Fibroblast of skin of left biceps (primary cell): ENCODE measurements at regions not wholly inside any gene's neighbourhood (a gene's known extent, or its start where the extent isn't known, plus 50 kb on each side); places are given as distances from the start of the nearest gene placed in this dataset.
A peak's percentile ranks its signal among the peaks of the same experiment; 100 is the strongest.

ENCODE experiments used
- DNase-seq, 2 experiments: peaks; one replicate each; pipeline ENCODE4 v3.0.0-alpha.2; 2013; ENCODE audit warnings: low read depth in 2 of 2

GRCh38 chr6:113449051-113449450 is 408.1 kb upstream of the MARCKS start:
- DNase-seq = no peak

DNA sequence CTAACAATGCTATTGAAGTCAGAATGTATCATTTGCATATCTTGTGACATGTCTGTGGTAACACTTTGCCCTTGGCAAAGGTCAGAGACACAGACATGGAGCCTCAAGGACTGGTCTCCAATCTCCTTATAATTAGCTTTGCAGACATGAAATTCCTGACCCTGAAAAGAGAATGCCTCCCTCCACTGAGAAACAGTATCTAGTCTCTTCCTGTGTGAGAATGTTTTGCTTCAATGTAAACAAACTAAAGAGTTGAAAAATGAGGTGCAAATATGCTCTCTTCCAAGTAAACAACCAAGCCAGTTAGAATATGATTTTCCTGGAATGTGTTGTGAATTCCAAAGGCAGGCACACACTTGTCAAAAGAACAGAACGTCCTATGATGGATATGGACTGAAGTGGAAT is 407.1 kb upstream of the MARCKS start:
- peak in 1 of 2 experiments; percentile 13 for DNase-seq

- DNase-seq = no peak
These were observed 406.1 kb upstream of the MARCKS start for GRCh38 chr6:113451049-113451448.

GRCh38 chr6:113457198-113457597 is 399.9 kb upstream of the MARCKS start:
- DNase-seq = no peak

DNA sequence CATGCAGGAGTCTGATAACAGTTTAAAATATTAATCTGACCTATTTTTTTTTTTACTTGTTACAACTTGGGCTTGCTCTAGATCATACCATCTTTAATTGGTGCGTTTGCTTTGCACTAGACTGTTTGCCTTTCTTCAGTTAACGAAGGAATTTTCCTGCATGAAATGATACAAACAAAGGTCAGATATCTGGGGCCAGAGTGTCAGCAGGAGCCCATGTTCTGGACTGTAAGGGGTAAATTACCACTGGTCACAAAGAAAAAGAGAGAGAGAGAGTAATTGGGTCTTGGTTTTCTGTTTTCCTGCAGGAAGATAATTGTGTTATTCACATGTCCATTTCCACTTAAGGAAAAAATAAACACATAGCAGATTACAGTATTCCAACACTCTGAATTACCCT is 399.4 kb upstream of the MARCKS start:
- no peak for DNase-seq

- DNase-seq = no peak
These were observed 398.7 kb upstream of the MARCKS start for GRCh38 chr6:113458368-113459010.

- DNase-seq = no peak
These were observed 395.8 kb upstream of the MARCKS start for GRCh38 chr6:113461153-113461932.

- DNase-seq = no peak
These were observed 392.6 kb upstream of the MARCKS start for GRCh38 chr6:113464536-113464935.

GRCh38 chr6:113464960-113465359 is 392.2 kb upstream of the MARCKS start:
- DNase-seq = no peak

- DNase-seq = no peak
These were observed 390.6 kb upstream of the MARCKS start for GRCh38 chr6:113466526-113466925.

DNA sequence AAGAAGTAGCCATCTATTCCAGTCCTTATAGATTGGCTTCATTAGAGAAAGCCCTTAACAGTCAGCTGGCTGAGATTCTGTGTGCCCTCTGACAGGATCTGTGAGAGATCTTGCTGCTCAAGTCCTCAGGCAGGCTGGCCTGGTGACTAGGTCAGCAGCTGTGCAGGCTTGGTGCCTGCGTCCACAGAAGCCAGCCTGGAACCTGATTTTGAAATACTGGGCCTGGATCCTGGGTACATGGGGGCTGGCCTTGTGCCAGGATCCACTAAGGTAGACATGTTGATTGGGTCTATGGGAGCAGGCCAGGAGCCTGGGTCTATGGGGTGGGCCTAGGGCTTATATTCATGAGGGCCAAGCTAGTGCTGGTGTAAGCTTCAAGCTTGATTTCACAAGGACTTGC is 381.8 kb upstream of the MARCKS start:
- DNase-seq = no peak

DNA sequence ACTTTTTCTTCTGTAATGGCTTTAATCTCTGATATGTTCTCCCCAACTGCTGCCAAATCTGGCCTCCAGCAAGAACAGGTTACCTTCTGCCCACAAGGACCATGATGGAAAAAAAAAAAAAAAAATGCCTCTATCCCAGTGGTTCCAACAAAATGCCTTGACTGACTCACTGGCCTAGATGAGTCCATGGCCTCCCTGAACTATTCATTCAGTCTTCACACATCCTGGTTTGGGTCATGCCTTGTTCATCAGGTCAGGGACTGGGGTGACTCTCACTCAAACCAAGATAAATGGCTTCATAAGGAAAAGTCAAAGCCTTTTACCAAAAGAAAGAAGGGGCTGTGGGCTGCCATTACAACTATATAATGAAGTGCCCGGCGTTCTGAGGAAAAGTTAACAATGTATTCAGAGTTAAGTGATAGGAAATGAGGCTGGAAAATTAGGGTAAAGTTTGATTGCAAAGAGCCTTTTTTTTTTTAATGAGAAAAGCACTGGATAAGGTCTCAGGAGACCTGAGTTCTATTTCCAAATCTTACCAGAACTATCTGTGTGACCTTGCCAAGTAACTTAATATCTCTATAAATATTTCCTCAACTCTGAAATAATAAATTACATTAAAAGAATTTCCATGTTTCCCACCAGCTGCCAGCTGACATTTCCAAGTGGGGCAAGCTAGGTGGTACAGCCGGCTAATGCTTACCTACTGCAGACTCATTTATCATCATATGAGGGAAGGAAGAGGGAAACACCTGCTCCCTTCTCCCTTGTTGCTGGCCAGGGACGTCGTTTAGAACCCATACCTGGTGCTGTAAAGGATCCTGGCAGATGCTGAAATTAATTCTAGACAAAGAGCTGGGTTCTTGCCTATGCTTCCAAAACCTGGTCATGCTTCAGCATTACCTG is 380.0 kb upstream of the MARCKS start:
- DNase-seq = no peak

- no peak for DNase-seq
These were observed 376.5 kb upstream of the MARCKS start for GRCh38 chr6:113480616-113481015.

GRCh38 chr6:113481458-113481857 is 375.7 kb upstream of the MARCKS start:
- DNase-seq = no peak

- DNase-seq = no peak
These were observed 375.2 kb upstream of the MARCKS start for GRCh38 chr6:113481910-113482309.

- no peak for DNase-seq
These were observed 374.4 kb upstream of the MARCKS start for GRCh38 chr6:113482771-113483170.

GRCh38 chr6:113486199-113486598 is 370.9 kb upstream of the MARCKS start:
- DNase-seq = no peak

DNA sequence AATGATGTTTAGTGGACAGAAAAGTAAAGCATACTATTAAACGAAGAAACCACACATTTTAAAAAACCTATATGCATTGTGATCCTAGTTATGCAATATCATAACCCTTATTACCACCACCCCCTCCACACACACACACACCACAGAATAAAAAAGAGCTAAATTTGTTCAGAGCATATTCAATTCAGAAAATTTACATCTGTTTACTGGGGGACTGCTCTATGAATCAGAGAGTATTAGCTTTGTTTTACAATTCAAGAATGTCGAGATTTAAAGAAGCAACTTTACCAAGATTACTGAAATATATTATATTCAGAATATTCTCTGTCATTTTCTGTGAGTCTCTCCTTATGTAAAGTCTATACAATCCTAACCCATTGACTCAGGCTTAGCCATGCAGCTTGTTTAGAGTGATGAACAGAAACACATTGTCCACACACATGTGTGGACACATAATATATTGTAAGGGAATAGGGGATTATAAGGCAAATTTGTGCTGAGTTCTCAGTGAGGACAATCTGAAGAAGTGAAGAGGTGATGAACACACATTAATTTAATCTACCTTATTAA is 369.6 kb upstream of the MARCKS start:
- DNase-seq = no peak

DNA sequence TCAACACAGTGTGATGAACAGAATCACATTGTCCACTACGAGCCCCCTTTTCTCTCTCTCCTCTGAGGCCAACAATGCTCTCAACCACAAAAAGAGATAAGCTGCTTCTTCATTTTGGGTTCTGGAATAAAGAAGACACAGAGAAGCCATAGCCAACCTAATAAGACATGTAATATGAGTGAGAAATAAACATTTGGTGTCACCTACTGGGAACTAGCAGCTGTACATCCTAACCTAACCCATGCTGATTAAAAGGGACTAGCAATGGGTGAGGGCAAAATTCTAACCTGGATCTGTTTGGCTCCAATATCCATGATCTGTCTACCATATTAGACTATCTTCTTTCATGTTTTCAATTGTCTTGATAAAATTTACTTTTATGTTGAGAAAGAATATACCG is 369.1 kb upstream of the MARCKS start:
- no peak for DNase-seq

GRCh38 chr6:113488812-113489685 is 368.1 kb upstream of the MARCKS start:
- no peak for DNase-seq
